Endothelial cell of umbilical vein (primary cell): ENCODE measurements at regions not wholly inside any gene's neighbourhood (a gene's known extent, or its start where the extent isn't known, plus 50 kb on each side); places are given as distances from the start of the nearest gene placed in this dataset.

Experiments
- BruUV-seq: library from RNA; stranded (reverse); fragments of 400-500 nt; replicated peaks from 2 replicates; lab custom pipeline; 2021; lab: Mats Ljungman, UMichigan
- CTCF ChIA-PET: fragments of 300-600, 350-600 bp; sonication (Branson Sonifier 250); formaldehyde crosslinking; loops from one replicate; lab custom pipeline; 2021; ENCODE audit warnings: antibody characterized with exemption, inconsistent platforms; lab: Charles Lee
- POLR2A ChIA-PET: fragments of 300-600, 350-600 bp; sonication (Branson Sonifier 250); formaldehyde crosslinking; loops from one replicate; lab custom pipeline; 2021; ENCODE audit warnings: antibody characterized with exemption, inconsistent platforms; lab: Charles Lee
- DNase-seq: peaks from one replicate; pipeline ENCODE4 v3.0.0-alpha.2; 2011; ENCODE audit warnings: low read depth, low spot score
- FAIRE-seq: peaks from 2 replicates; lab custom pipeline; 2011; peaks lifted over from hg19 to GRCh38; lab: Jason Lieb, UNC
- H2AFZ ChIP-seq: 2 replicates; pipeline ENCODE4 v1.6.0; 2012; ENCODE audit warnings: low read depth, low read length, control low read depth, inconsistent platforms
- H3K27ac ChIP-seq: 2 replicates; pipeline ENCODE4 v1.5.1; 2011; ENCODE audit warnings: low read depth, mild to moderate bottlenecking, control low read depth, low read length, moderate library complexity; ENCODE audit not compliant: insufficient read depth
- H3K27me3 ChIP-seq, 2 experiments: 2 replicates each; pipeline versions ENCODE4 v1.6.0 to v1.6.1; 2011; ENCODE audit warnings: low read length in 2 of 2, mixed read lengths in 1 of 2; ENCODE audit not compliant: control insufficient read depth in 2 of 2, insufficient read depth in 2 of 2
- H3K36me3 ChIP-seq, 2 experiments: 2 replicates in 1 of 2; 3 replicates in 1 of 2; pipeline ENCODE4 v1.5.1; 2011; ENCODE audit warnings: low read length in 2 of 2, mild to moderate bottlenecking in 1 of 2, moderate library complexity in 1 of 2; ENCODE audit not compliant: control insufficient read depth in 2 of 2, insufficient read depth in 2 of 2; ENCODE audit errors: extremely low read depth in 1 of 2
- H3K4me1 ChIP-seq: 3 replicates; pipeline ENCODE4 v1.5.1; 2011; ENCODE audit warnings: mild to moderate bottlenecking, low read length; ENCODE audit not compliant: control insufficient read depth, insufficient read depth; ENCODE audit errors: extremely low read depth
- H3K4me2 ChIP-seq: 2 replicates; pipeline ENCODE4 v1.6.1; 2011; ENCODE audit warnings: low read length, control low read depth, mixed read lengths; ENCODE audit not compliant: insufficient read depth
- H3K4me3 ChIP-seq, 3 experiments: fragments of 200-600 bp in 1 of 3; sonication (generic), shearing (Covaris generic) in 1 of 3; replicated peaks in 1 of 3; 2 replicates each; pipeline ENCODE4 v1.5.1; 2011 to 2016; ENCODE audit warnings: control low read depth in 3 of 3, low read length in 3 of 3, mild to moderate bottlenecking in 2 of 3, inconsistent platforms in 1 of 3, low read depth in 1 of 3, moderate library complexity in 1 of 3; ENCODE audit not compliant: insufficient read depth in 1 of 3
- H3K79me2 ChIP-seq: 2 replicates; pipeline ENCODE4 v1.6.0; 2012; ENCODE audit warnings: low read length, inconsistent platforms; ENCODE audit not compliant: control insufficient read depth, insufficient read depth
- H3K9ac ChIP-seq: replicated peaks from 2 replicates; pipeline ENCODE3; 2011; ENCODE audit warnings: low read length, control low read depth; ENCODE audit not compliant: insufficient read depth; ENCODE audit errors: extremely low read depth
- H3K9me1 ChIP-seq: replicated peaks from 3 replicates; pipeline ENCODE4 v1.6.0; 2011; ENCODE audit warnings: mild to moderate bottlenecking, low read length; ENCODE audit not compliant: control insufficient read depth, insufficient read depth; ENCODE audit errors: extremely low read depth
- H3K9me3 ChIP-seq: replicated peaks from 2 replicates; pipeline ENCODE4 v1.5.1; 2012; ENCODE audit warnings: low read length, inconsistent platforms; ENCODE audit not compliant: control insufficient read depth, insufficient read depth
- H4K20me1 ChIP-seq: replicated peaks from 2 replicates; pipeline ENCODE3; 2011; ENCODE audit warnings: mild to moderate bottlenecking, low read length; ENCODE audit not compliant: control insufficient read depth, insufficient read depth; ENCODE audit errors: extremely low read depth
- FOS ChIP-seq: IDR thresholded peaks from 2 replicates; pipeline ENCODE4 v1.6.1; 2011; ENCODE audit warnings: mild to moderate bottlenecking, low read length, moderate library complexity, borderline replicate concordance; ENCODE audit not compliant: insufficient read depth
- GATA2 ChIP-seq: IDR thresholded peaks from 2 replicates; pipeline ENCODE4 v1.7.0; 2011; ENCODE audit warnings: low read depth, mild to moderate bottlenecking, moderate library complexity, mixed read lengths, low read length; ENCODE audit not compliant: insufficient read length, insufficient read depth
- MAX ChIP-seq: IDR thresholded peaks from 2 replicates; pipeline ENCODE4 v1.6.1; 2011; ENCODE audit not compliant: insufficient read depth, insufficient read length
- MYC ChIP-seq: IDR thresholded peaks from one replicate; pipeline ENCODE4 v1.6.1; 2011; ENCODE audit warnings: mild to moderate bottlenecking, low read depth, low read length
- POLR2A ChIP-seq: IDR thresholded peaks from 2 replicates; pipeline ENCODE4 v1.6.1; 2012; ENCODE audit warnings: low read depth, mild to moderate bottlenecking, control low read depth, low read length
- dilution Hi-C: fragments of 300-500 bp; cut with MboI; formaldehyde crosslinking; loops from one replicate; pipeline ENCODE4 v1.15.0; 2019; ENCODE audit warnings: low sequenced_read_pairs; ENCODE audit not compliant: extremely low pct_ligation_motif_present
- intact Hi-C: fragments of 100-400 bp; cut with micrococcal nuclease; formaldehyde crosslinking; loops from one replicate; pipeline ENCODE4 v1.10.0; 2022
- TF ChIP-seq, protein P1 (sequence below), 2 donors: IDR thresholded peaks; 1 replicate in 1 of 2; 2 replicates in 1 of 2; pipeline ENCODE4 v1.5.1; 2011; ENCODE audit warnings: low read length in 2 of 2, mild to moderate bottlenecking in 2 of 2, moderate library complexity in 2 of 2, control low read depth in 1 of 2, inconsistent platforms in 1 of 2, low read depth in 1 of 2; ENCODE audit not compliant: insufficient read depth in 1 of 2; ENCODE audit errors: extremely low read depth in 1 of 2

GRCh38 chr18:77992057-77992456 is 742.4 kb downstream of the GALR1 start:
- TF ChIP-seq FOS (no peak), GATA2 (no peak), MYC (no peak), MAX (no peak), POLR2A (no peak)
- TF ChIP-seq, protein P1, sequence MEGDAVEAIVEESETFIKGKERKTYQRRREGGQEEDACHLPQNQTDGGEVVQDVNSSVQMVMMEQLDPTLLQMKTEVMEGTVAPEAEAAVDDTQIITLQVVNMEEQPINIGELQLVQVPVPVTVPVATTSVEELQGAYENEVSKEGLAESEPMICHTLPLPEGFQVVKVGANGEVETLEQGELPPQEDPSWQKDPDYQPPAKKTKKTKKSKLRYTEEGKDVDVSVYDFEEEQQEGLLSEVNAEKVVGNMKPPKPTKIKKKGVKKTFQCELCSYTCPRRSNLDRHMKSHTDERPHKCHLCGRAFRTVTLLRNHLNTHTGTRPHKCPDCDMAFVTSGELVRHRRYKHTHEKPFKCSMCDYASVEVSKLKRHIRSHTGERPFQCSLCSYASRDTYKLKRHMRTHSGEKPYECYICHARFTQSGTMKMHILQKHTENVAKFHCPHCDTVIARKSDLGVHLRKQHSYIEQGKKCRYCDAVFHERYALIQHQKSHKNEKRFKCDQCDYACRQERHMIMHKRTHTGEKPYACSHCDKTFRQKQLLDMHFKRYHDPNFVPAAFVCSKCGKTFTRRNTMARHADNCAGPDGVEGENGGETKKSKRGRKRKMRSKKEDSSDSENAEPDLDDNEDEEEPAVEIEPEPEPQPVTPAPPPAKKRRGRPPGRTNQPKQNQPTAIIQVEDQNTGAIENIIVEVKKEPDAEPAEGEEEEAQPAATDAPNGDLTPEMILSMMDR (IDR thresholded peaks at IDR 0.05; ENCODE audit: extremely low read depth in 1 of 2, insufficient read depth in 1 of 2, low read depth in 1 of 2, low read length in 2 of 2), result no peak
- Histone ChIP-seq H4K20me1 (no peaks in the 10 kb centered on the region), H3K9me1 (no peaks in the 10 kb centered on the region), H3K9ac (no peak overlapping the region), H3K36me3 (no peaks in the 10 kb centered on the region), H3K4me3 (no peak overlapping the region), H3K79me2 (no peaks in the 10 kb centered on the region), H3K9me3 (peaks cover 4% of the 10 kb centered on the region), H3K27me3 (no peaks in the 10 kb centered on the region), H2AFZ (no peak overlapping the region), H3K4me1 (no peaks in the 10 kb centered on the region), H3K4me2 (no peak overlapping the region), H3K27ac (no peak overlapping the region)
- DNase-seq, result no peak
- CTCF ChIA-PET, result no interaction called here
- no peak for FAIRE-seq
- POLR2A ChIA-PET, result no interaction called here
- intact Hi-C loops (no loop called here), dilution Hi-C loops (no loop called here)
- no TSS peak for BruUV-seq
